GM12875 (cell line): ENCODE measurements at regions not wholly inside any gene's neighbourhood (a gene's known extent, or its start where the extent isn't known, plus 50 kb on each side); places are given as distances from the start of the nearest gene placed in this dataset.

Experiments used
- H3K4me3 ChIP-seq: one replicate; pipeline ENCODE4 v1.5.1; 2011; ENCODE audit warnings: low read depth, low read length, control low read depth
- CTCF ChIP-seq: IDR thresholded peaks from 2 replicates; pipeline ENCODE4 v1.5.1; 2011; ENCODE audit warnings: low read depth, mild to moderate bottlenecking, control low read depth, inconsistent platforms, low read length, moderate library complexity, borderline replicate concordance; ENCODE audit not compliant: insufficient read depth

GRCh38 chr2:234583331-234583730, 86.5 kb upstream of the ARL4C start:
- TF ChIP-seq CTCF: no peak
- no peak overlapping the region for H3K4me3 ChIP-seq

DNA sequence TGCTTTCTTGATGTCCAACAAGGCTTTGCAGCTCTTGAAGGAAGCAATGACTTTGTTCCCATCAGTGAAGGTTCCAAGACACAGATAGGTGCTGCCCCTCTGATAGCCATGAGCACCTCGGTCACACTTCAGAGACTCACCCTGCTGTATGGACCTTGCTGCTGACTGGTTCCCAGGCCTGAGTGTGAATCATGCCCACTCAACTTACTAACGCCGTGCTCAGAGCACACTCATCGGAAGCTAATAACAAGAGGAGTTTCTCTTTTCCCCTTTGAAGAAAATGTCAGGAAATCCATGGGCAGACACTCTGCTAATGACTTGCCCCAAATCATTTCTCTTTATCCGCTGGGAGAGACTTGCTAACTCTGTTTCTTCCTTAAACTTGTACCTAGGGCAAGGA, 83.8 kb upstream of the ARL4C start:
- no peak for TF ChIP-seq CTCF
- no peak overlapping the region for H3K4me3 ChIP-seq

GRCh38 chr2:234579231-234579962, 82.5 kb upstream of the ARL4C start:
- no peak overlapping the region for H3K4me3 ChIP-seq
- no peak for TF ChIP-seq CTCF

DNA sequence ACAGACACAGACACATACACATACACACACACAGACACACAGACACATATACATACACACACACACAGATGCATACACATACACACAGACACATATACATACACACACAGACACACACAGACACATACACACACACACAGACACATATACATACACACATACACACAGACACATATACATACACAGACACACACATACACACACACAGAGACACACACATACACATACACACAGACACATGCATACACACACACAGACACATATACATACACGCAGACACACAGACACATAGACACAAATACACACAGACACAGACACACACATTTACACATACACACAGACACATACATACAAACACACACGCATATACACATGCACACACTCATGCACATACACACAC, 81.5 kb upstream of the ARL4C start:
- no peak for TF ChIP-seq CTCF
- no peak overlapping the region for H3K4me3 ChIP-seq

GRCh38 chr2:234577191-234577590, 80.3 kb upstream of the ARL4C start:
- TF ChIP-seq CTCF: no peak
- H3K4me3 ChIP-seq: no peak overlapping the region

GRCh38 chr2:234571620-234572407, 74.9 kb upstream of the ARL4C start:
- TF ChIP-seq CTCF: no peak
- no peak overlapping the region for H3K4me3 ChIP-seq

GRCh38 chr2:234570476-234570875, 73.6 kb upstream of the ARL4C start:
- no peak overlapping the region for H3K4me3 ChIP-seq
- no peak for TF ChIP-seq CTCF
